IPS-20b (cell line): ENCODE measurements at regions not wholly inside any gene's neighbourhood (a gene's known extent, or its start where the extent isn't known, plus 50 kb on each side); places are given as distances from the start of the nearest gene placed in this dataset.

Source experiments
- H3K27ac ChIP-seq: one replicate; pipeline ENCODE4 v1.5.1; 2013; ENCODE audit warnings: low read length
- H3K27me3 ChIP-seq: 2 replicates; pipeline ENCODE4 v1.6.1; 2013; ENCODE audit warnings: mild to moderate bottlenecking, low read length, inconsistent platforms; ENCODE audit not compliant: insufficient read depth
- H3K36me3 ChIP-seq: 2 replicates; pipeline ENCODE4 v1.6.1; 2013; ENCODE audit warnings: low read depth, mild to moderate bottlenecking, inconsistent platforms, low read length, moderate library complexity; ENCODE audit not compliant: insufficient read depth
- H3K4me1 ChIP-seq: 2 replicates; pipeline ENCODE4 v1.6.1; 2013; ENCODE audit warnings: mild to moderate bottlenecking, control low read depth, inconsistent platforms, low read length, moderate library complexity; ENCODE audit not compliant: insufficient read depth
- H3K4me3 ChIP-seq: 2 replicates; pipeline ENCODE4 v1.5.1; 2013; ENCODE audit warnings: mild to moderate bottlenecking, low read length, inconsistent platforms
- H3K9ac ChIP-seq: 2 replicates; pipeline ENCODE4 v1.6.1; 2013; ENCODE audit warnings: low read depth, mild to moderate bottlenecking, inconsistent platforms, low read length, moderate library complexity
- H3K9me3 ChIP-seq: 2 replicates; pipeline ENCODE4 v1.6.1; 2013; ENCODE audit warnings: mild to moderate bottlenecking, low read depth, low read length, inconsistent platforms; ENCODE audit not compliant: insufficient read depth

DNA sequence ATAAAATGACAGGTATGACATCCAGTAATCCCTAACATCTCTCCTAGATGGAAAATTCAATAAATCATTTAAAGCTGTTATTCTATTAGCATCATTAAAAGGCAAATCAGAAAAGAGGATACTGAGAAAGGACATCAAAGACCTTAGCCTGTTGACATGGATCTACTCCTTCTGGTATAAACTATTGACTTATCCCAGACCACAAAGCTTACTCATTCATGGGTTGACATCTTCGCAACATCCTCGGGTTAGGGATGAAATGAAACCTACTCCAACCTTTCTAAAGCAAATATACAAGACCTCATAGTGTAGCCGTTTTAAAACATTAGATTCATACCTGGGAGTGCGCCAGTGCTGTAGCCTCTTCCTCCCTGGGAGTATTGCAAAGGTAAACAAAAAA lies 191.5 kb upstream of the BTG1 start:
- no peaks in the 10 kb centered on the region for H3K27me3 ChIP-seq
- no peak overlapping the region for H3K9ac ChIP-seq
- no peaks in the 10 kb centered on the region for H3K36me3 ChIP-seq
- H3K27ac ChIP-seq: no peak overlapping the region
- H3K9me3 ChIP-seq: no peaks in the 10 kb centered on the region
- no peak overlapping the region for H3K4me3 ChIP-seq
- no peaks in the 10 kb centered on the region for H3K4me1 ChIP-seq

DNA sequence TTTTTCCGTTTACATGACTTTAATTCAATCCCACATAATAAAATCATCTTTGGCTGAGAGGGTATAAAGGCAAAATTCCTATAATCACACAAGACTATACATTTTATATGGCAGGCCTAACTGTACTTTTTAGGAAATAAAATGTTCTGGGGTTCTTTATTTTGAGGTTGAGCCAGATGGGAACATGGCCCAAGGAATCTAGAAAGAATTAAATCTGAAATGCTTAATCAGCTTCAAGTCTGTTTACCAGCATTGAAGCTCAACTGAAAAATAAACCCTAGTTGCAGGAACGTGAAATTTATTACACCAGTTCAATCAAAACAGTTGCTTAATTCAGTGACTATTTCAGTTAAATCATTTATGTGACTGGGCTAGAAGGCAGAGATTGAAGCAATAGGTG lies 191.0 kb upstream of the BTG1 start:
- no peaks in the 10 kb centered on the region for H3K4me1 ChIP-seq
- H3K27me3 ChIP-seq: no peaks in the 10 kb centered on the region
- no peak overlapping the region for H3K27ac ChIP-seq
- H3K9me3 ChIP-seq: no peaks in the 10 kb centered on the region
- no peaks in the 10 kb centered on the region for H3K36me3 ChIP-seq
- no peak overlapping the region for H3K4me3 ChIP-seq
- no peak overlapping the region for H3K9ac ChIP-seq

DNA sequence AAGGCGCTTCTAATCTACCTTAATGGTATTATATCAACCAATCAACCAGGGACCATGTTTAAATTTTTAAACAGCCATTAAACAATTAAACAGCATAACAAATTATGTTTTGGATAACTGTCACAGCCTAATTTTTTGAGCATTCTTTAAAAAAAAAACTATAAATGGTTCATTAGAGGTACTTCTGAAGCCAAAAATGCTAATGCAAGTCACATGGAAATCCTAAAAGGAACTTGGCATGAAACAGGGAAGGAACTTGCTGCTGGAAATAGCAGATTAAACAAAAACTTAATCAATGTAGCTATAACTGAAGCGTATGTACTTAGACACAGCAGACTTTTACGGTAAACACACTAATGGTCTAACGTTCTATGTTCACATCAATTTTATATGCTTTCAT lies 190.2 kb upstream of the BTG1 start:
- Histone ChIP-seq H3K27ac (no peak overlapping the region), H3K36me3 (no peaks in the 10 kb centered on the region), H3K9ac (no peak overlapping the region), H3K4me1 (no peaks in the 10 kb centered on the region), H3K27me3 (no peaks in the 10 kb centered on the region), H3K9me3 (no peaks in the 10 kb centered on the region), H3K4me3 (no peak overlapping the region)

DNA sequence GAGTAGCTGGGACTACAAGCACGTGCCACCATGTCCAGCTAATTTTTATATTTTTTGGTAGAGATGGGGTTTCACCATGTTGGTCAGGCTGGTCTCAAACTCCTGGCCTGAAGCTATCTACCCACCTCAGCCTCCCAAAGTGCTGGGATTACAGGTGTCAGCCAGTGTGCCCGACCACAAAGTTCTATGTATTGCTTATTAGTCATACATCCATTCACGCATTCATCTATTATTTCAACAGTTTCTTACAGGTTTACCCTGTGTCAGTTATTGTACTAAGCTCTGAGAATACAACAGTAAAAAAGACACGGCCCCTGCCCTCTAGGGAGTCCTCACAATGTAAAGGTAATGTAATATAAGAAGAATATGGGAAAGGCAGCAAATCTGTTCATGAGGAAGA lies 188.9 kb upstream of the BTG1 start:
- H3K27me3 ChIP-seq: no peaks in the 10 kb centered on the region
- H3K36me3 ChIP-seq: no peaks in the 10 kb centered on the region
- H3K4me3 ChIP-seq: no peak overlapping the region
- H3K9me3 ChIP-seq: no peaks in the 10 kb centered on the region
- H3K4me1 ChIP-seq: no peaks in the 10 kb centered on the region; the same call in 1 of the 2 replicates
- H3K9ac ChIP-seq: no peak overlapping the region
- H3K27ac ChIP-seq: no peak overlapping the region

DNA sequence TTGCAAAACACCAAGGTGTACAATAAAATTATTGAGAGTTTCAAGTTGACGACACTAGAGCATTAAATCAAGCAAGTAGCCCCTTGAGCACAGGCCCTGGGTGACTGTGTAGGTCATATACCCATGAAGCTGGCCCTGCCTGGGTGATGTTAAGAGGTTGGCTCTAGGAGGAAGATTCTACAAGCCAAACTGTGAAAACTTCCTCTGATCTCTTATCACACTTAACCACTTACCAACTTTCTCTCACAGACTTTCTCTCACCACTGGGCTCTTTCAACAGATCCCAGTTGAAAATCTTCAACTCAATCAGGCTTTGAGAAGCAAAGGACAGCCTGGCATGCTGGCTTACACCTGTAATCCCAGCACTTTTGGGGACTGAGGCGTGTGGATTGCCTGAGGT lies 186.9 kb upstream of the BTG1 start:
- H3K36me3 ChIP-seq: no peaks in the 10 kb centered on the region
- H3K27ac ChIP-seq: no peak overlapping the region
- H3K4me1 ChIP-seq: no peaks in the 10 kb centered on the region; the same call in 1 of the 2 replicates
- H3K9me3 ChIP-seq: no peaks in the 10 kb centered on the region
- H3K27me3 ChIP-seq: no peaks in the 10 kb centered on the region
- no peak overlapping the region for H3K9ac ChIP-seq
- no peak overlapping the region for H3K4me3 ChIP-seq

DNA sequence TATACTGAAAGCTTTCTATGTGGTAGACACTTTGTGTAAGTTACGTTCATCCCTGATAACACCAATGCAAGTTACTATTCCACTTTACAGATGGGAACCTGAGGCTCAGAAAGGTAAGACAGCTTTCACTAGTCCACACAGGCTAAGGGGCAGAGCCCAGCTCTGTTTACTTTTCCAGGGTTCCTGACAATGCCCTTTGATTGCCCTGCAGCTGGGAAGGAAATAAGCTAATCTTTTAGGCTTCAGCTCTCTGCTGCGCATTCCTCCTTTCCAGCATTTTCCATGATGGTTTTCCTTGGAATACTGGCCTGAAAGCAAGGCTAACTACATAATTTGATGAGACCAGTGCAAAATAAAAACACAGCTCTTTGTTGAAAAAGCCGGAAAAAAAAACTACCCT lies 185.7 kb upstream of the BTG1 start:
- Histone ChIP-seq H3K4me1 (no peaks in the 10 kb centered on the region; the same call in 1 of the 2 replicates), H3K27me3 (no peaks in the 10 kb centered on the region), H3K9me3 (no peaks in the 10 kb centered on the region), H3K27ac (no peak overlapping the region), H3K36me3 (no peaks in the 10 kb centered on the region), H3K4me3 (no peak overlapping the region), H3K9ac (no peak overlapping the region)

DNA sequence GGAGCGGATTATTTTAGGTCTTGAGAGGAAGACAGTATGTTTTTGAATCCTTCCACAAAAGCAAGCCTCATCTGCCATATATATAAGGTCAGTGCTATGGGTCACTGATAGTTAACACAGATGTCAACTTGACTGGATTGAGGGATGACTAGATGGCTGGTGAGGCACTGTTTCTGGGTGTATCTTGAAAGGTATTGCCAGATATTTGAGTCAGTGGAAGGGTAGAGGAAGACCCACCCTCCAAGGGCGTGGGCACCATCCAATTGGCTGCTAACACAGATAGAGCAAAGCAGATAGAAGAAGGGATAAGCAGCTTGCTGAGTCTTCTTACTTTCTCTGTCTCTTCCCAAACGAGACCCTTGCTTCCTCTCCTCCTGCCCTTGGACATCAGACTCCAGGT lies 185.0 kb upstream of the BTG1 start:
- H3K27ac ChIP-seq: no peak overlapping the region
- no peak overlapping the region for H3K9ac ChIP-seq

DNA sequence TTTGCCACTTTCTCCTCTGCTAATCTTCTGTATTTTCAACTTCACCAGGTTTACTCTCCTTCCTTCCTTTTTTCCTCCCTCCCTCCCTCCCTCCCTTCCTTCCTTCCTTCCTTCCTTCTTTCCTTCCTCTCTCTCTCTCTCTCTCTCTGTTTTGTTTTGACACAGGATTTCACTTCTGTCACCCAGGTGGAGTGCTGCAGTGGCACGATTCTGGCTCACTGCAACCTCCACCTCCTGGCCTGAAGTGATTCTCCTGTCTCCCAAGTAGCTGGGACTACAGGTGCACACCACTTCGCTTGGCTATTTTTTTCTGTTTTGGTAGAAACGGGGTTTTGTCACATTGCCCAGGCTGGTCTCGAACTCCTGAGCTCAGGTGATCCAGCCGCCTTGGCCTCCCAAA lies 181.2 kb upstream of the BTG1 start:
- no peak overlapping the region for H3K27ac ChIP-seq
- H3K4me3 ChIP-seq: no peak overlapping the region
- H3K27me3 ChIP-seq: no peaks in the 10 kb centered on the region
- no peaks in the 10 kb centered on the region for H3K9me3 ChIP-seq
- H3K4me1 ChIP-seq: no peaks in the 10 kb centered on the region; the same call in 1 of the 2 replicates
- no peak overlapping the region for H3K9ac ChIP-seq
- no peaks in the 10 kb centered on the region for H3K36me3 ChIP-seq

More for the DNA sequence above, 185.0 kb upstream of the BTG1 start:
- Histone ChIP-seq H3K9me3 (no peaks in the 10 kb centered on the region), H3K4me1 (no peaks in the 10 kb centered on the region; the same call in 1 of the 2 replicates), H3K36me3 (no peaks in the 10 kb centered on the region), H3K4me3 (no peak overlapping the region), H3K27me3 (no peaks in the 10 kb centered on the region)

DNA sequence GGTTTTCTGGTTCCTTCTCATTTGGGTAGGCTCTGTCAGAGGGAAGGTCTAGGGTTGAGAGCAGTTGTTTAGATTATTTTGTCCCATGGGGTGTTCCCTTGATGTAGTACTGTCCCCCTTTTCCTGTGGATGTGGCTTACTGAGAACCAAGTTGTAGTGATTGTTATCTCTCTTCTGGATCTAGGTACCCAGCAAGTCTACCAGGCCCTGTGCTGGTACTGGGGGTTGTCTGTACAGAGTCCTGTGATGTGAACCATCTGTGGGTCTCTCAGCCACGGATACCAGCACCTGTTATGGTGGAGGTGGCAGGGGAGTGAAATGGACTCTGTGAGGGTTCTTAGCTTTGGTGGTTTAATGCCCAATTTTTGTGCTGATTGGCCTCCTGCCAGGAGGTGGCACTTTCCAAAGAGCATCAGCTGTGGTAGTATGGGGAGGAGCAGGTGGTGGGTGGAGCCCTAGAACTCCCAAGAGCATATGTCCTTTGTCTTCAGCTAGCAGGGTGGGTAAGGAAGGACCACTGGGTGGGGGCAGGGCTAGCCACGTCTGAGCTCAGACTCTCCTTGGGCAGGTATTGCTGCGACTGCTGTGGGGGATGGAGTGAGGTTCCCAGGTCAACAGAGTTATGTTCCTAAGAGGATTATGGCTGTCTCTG lies 179.3 kb upstream of the BTG1 start:
- Histone ChIP-seq H3K9ac (no peak overlapping the region), H3K27me3 (no peaks in the 10 kb centered on the region), H3K4me3 (no peak overlapping the region), H3K36me3 (no peaks in the 10 kb centered on the region), H3K27ac (no peak overlapping the region), H3K4me1 (no peaks in the 10 kb centered on the region; the same call in 1 of the 2 replicates), H3K9me3 (no peaks in the 10 kb centered on the region)

DNA sequence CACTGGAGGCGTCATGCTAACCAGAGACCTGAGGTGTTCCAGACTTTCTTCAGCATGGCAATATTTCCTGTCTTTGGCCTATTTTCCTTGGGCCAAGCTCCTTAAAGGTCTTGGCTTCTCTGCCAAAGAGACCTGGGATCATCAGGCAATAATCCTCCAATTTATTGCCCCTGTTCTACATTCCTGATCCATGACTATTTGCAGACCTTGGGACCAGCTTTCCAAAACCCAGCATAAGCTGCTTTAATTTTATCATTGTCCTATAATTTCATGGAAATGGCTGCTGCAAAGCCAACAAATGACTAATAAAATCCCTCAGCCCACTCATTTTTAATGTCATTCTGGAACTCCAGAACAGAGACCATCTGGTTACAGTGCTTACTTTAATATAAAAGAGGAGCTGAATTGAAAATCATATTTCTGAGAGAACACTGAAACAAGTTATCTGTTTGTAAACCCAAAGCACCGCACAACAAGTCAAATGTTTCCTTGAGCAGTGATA lies 166.9 kb upstream of the BTG1 start:
- no peak overlapping the region for H3K4me3 ChIP-seq

DNA sequence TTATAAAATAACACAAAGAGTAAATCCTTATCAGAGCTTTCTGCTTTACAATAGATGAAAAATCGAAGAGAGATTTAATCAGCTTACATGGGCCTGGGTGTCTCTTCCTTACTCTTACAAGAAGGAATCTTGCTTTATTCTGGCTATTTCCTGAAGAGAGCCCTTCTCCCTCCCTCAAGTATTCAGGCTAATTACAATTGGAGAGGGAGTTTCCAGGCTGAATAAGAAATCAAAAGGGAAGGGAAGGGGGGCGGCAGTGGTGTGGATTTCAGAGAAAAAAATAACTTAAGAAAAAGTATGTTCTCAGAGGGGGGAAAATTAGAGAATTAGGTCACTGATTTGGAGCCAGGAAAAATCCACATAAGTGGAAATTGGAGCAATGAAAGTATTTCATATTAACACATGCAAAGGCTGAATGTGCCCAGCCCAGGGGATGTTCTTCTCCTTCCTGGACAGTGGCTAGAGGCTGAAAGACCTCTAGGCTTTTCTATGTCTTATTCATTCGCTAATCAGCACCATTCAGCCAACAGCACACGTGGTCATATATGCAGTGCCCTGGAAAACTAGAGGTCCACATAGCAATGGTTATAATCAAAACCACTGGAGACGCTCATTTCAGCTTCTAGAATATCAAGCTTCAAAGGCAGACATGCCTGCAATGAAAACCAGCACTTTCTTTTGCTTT lies 158.9 kb upstream of the BTG1 start:
- Histone ChIP-seq H3K9me3 (no peaks in the 10 kb centered on the region), H3K4me1 (peaks cover 17% of the 10 kb centered on the region; the same call in 1 of the 2 replicates), H3K27ac (no peak overlapping the region), H3K4me3 (no peak overlapping the region), H3K9ac (no peak overlapping the region), H3K27me3 (no peaks in the 10 kb centered on the region), H3K36me3 (no peaks in the 10 kb centered on the region)

More for the DNA sequence above, 166.9 kb upstream of the BTG1 start:
- H3K4me1 ChIP-seq: no peaks in the 10 kb centered on the region
- H3K27me3 ChIP-seq: no peaks in the 10 kb centered on the region
- H3K9ac ChIP-seq: no peak overlapping the region
- H3K27ac ChIP-seq: no peak overlapping the region
- H3K9me3 ChIP-seq: no peaks in the 10 kb centered on the region
- H3K36me3 ChIP-seq: no peaks in the 10 kb centered on the region
